GM23338 (cell line): ENCODE measurements at regions not wholly inside any gene's neighbourhood (a gene's known extent, or its start where the extent isn't known, plus 50 kb on each side); places are given as distances from the start of the nearest gene placed in this dataset.

Experiments
- CREB1 ChIP-seq: fragments of 250-450 bp; sonication (Bioruptor Pico); IDR thresholded peaks from 2 replicates; pipeline ENCODE4 v1.5.0; 2020; ENCODE audit warnings: low read depth, mild to moderate bottlenecking, moderate library complexity
- EZH2phosphoT487 ChIP-seq: fragments of 200-600 bp; sonication (generic); IDR thresholded peaks from one replicate; pipeline ENCODE4 v1.8.1; 2018; ENCODE audit warnings: antibody characterized with exemption; ENCODE audit not compliant: unreplicated experiment
- NANOG ChIP-seq: IDR thresholded peaks from 2 replicates; pipeline ENCODE4 v1.6.1; 2016; ENCODE audit warnings: antibody characterized with exemption, borderline replicate concordance
- TF ChIP-seq, protein P1 (sequence below), 2 experiments: fragments of 200-600 bp in 1 of 2; sonication (generic) in 1 of 2; conservative IDR thresholded peaks; 2 replicates each; pipeline versions ENCODE4 v1.5.1 to v1.6.1; 2016 to 2017; ENCODE audit warnings: antibody characterized with exemption in 2 of 2, low read depth in 2 of 2, mild to moderate bottlenecking in 2 of 2, moderate library complexity in 1 of 2

DNA sequence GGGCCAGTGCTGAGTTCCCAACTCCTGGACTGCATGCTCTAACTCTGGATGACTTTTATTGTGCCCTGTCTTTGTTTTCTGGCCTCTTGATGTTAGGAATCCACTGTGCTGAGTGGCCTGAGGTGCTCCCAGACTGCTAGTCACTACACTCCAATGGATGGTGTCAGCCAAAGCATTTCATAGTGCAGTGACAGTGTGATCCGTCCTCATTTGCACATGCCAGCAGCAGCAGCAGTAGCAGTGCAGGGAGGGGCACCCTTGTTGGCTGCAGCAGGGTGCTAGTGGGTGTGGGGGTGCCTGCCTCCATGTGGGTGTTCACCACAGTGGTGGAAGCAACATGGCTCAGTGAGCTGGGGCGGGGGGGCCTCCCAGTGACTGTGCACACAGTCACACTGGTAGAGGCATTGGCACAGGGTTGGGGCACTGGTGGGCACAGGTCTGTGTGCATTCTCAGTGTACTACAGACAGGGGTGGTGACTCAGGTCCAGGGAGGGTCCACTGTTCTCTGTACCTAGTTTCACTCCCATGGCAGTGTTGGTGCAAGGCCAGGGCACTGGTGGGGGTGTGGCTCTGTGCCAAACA lies 214.0 kb downstream of the ZC3H11B start:
- TF ChIP-seq, protein P1, sequence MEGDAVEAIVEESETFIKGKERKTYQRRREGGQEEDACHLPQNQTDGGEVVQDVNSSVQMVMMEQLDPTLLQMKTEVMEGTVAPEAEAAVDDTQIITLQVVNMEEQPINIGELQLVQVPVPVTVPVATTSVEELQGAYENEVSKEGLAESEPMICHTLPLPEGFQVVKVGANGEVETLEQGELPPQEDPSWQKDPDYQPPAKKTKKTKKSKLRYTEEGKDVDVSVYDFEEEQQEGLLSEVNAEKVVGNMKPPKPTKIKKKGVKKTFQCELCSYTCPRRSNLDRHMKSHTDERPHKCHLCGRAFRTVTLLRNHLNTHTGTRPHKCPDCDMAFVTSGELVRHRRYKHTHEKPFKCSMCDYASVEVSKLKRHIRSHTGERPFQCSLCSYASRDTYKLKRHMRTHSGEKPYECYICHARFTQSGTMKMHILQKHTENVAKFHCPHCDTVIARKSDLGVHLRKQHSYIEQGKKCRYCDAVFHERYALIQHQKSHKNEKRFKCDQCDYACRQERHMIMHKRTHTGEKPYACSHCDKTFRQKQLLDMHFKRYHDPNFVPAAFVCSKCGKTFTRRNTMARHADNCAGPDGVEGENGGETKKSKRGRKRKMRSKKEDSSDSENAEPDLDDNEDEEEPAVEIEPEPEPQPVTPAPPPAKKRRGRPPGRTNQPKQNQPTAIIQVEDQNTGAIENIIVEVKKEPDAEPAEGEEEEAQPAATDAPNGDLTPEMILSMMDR (conservative IDR thresholded peaks at IDR 0.05; ENCODE audit: low read depth in 2 of 2), result no peak
- TF ChIP-seq NANOG (no peak), CREB1 (CRISPR knock-in tag) (no peak), EZH2phosphoT487 (no peak)
